ENCODE measurements at regions not wholly inside any gene's neighbourhood (a gene's known extent, or its start where the extent isn't known, plus 50 kb on each side); places are given as distances from the start of the nearest gene placed in this dataset.

GRCh38 chr6:134435814-134436280 lies 117.9 kb upstream of the SGK1 start:
- TF ChIP-seq CTCF (IDR thresholded peaks at IDR 0.05) (no peak), POLR2A (IDR thresholded peaks at IDR 0.05) (no peak)

Data from right lobe of liver (tissue), 4 donors.